K562 (cell line): ENCODE measurements at regions not wholly inside any gene's neighbourhood (a gene's known extent, or its start where the extent isn't known, plus 50 kb on each side); places are given as distances from the start of the nearest gene placed in this dataset.

Experiments
- ATAC-seq: fragments of 200-7000 bp; cut with Tn5 transposase; 3 replicates; pipeline ENCODE4 v1.9.1; 2020; ENCODE audit warnings: moderate library complexity
- BruUV-seq: library from RNA; stranded (reverse); fragments of 400-500 nt; replicated peaks from 2 replicates; lab custom pipeline; 2021; lab: Mats Ljungman, UMichigan
- CTCF ChIA-PET: fragments of 300-600 bp; formaldehyde crosslinking; extraction: SDS; loops from one replicate; lab custom pipeline; 2021; ENCODE audit warnings: low intra/inter-chr PET ratio; lab: Yijun Ruan, JAX
- POLR2A ChIA-PET: fragments of 300-600, 350-650 bp; sonication (Branson Sonifier 250); formaldehyde crosslinking; extraction: SDS; loops from one replicate; lab custom pipeline; 2021; ENCODE audit warnings: antibody characterized with exemption, inconsistent platforms; lab: Yijun Ruan, JAX
- DNase-seq, 4 experiments: peaks; one replicate each; pipeline versions ENCODE4 v3.0.0 to v3.0.0-alpha.2; 2011 to 2018; ENCODE audit warnings: low spot score in 3 of 4, mixed read lengths in 3 of 4; ENCODE audit errors: extremely low read depth in 1 of 4
- FAIRE-seq: peaks from 2 replicates; lab custom pipeline; 2011; peaks lifted over from hg19 to GRCh38; lab: Jason Lieb, UNC
- H2AFZ ChIP-seq: 2 replicates; pipeline ENCODE4 v1.6.0; 2011; ENCODE audit warnings: low read depth, low read length, control low read depth, inconsistent platforms
- H3K27ac ChIP-seq: fragments of 200-600 bp; 3 replicates; pipeline ENCODE4 v1.8.0; 2011; ENCODE audit warnings: low read depth, mild to moderate bottlenecking, control low read depth, inconsistent platforms, low read length, moderate library complexity, mixed read lengths; ENCODE audit errors: extremely low read depth
- H3K27me3 ChIP-seq, 2 experiments: fragments of 300-600 bp in 1 of 2; 2 replicates in 1 of 2; 3 replicates in 1 of 2; pipeline versions ENCODE4 v1.6.0 to v1.8.0; 2011; ENCODE audit warnings: inconsistent platforms in 2 of 2, low read length in 2 of 2, mild to moderate bottlenecking in 1 of 2, mixed read lengths in 1 of 2, moderate library complexity in 1 of 2; ENCODE audit not compliant: control insufficient read depth in 2 of 2, insufficient read depth in 2 of 2
- H3K36me3 ChIP-seq: fragments of 300-600 bp; 3 replicates; pipeline ENCODE4 v1.8.0; 2011; ENCODE audit warnings: mild to moderate bottlenecking, low read length, inconsistent platforms; ENCODE audit not compliant: control insufficient read depth, insufficient read depth
- H3K4me1 ChIP-seq, 2 experiments: fragments of 200-600 bp in 1 of 2; replicated peaks in 1 of 2; 2 replicates in 1 of 2; 3 replicates in 1 of 2; pipeline versions ENCODE4 v1.5.1 to v1.8.0; 2011; ENCODE audit warnings: inconsistent platforms in 2 of 2, low read length in 2 of 2, mild to moderate bottlenecking in 1 of 2, mixed read lengths in 1 of 2, moderate library complexity in 1 of 2; ENCODE audit not compliant: control insufficient read depth in 2 of 2, insufficient read depth in 2 of 2
- H3K4me2 ChIP-seq: 2 replicates; pipeline ENCODE4 v1.6.1; 2011; ENCODE audit warnings: low read length, control low read depth, inconsistent platforms, mixed read lengths; ENCODE audit not compliant: insufficient read depth
- H3K4me3 ChIP-seq: fragments of 200-600 bp; sonication (generic), shearing (Covaris generic); 2 replicates; pipeline ENCODE4 v1.5.1; 2016; ENCODE audit warnings: control low read depth, inconsistent platforms
- H3K79me2 ChIP-seq: fragments of 200-600 bp; 3 replicates; pipeline ENCODE4 v1.8.0; 2011; ENCODE audit warnings: low read length, inconsistent platforms; ENCODE audit not compliant: control insufficient read depth, insufficient read depth
- H3K9ac ChIP-seq, 2 experiments: 2 replicates each; pipeline versions ENCODE4 v1.6.0 to v1.6.1; 2011; ENCODE audit warnings: low read depth in 2 of 2, low read length in 2 of 2, control low read depth in 1 of 2, inconsistent platforms in 1 of 2, mild to moderate bottlenecking in 1 of 2, mixed read lengths in 1 of 2; ENCODE audit not compliant: insufficient read depth in 1 of 2
- H3K9me1 ChIP-seq: one replicate; pipeline ENCODE4 v1.6.0; 2011; ENCODE audit warnings: inconsistent platforms, mild to moderate bottlenecking, low read length, moderate library complexity; ENCODE audit not compliant: control insufficient read depth, insufficient read depth
- H3K9me3 ChIP-seq: replicated peaks from 2 replicates; pipeline ENCODE4 v1.5.1; 2011; ENCODE audit warnings: low read depth, low read length, inconsistent platforms; ENCODE audit not compliant: control insufficient read depth, insufficient read depth
- H4K20me1 ChIP-seq: replicated peaks from 2 replicates; pipeline ENCODE4 v1.6.1; 2011; ENCODE audit warnings: low read length, inconsistent platforms, mixed read lengths; ENCODE audit not compliant: control insufficient read depth, insufficient read depth
- IRF9 ChIP-seq: fragments of 450-650 bp; IDR thresholded peaks from 2 replicates; pipeline ENCODE4 v1.6.1; 2016; ENCODE audit warnings: missing biosample characterization, missing genetic modification characterization
- JUND ChIP-seq, 2 experiments: IDR thresholded peaks; 2 replicates in 1 of 2; 3 replicates in 1 of 2; pipeline ENCODE4 v1.6.1; 2011; ENCODE audit warnings: borderline replicate concordance in 2 of 2, low read depth in 2 of 2, low read length in 2 of 2, improper control_type of control experiment in 1 of 2, missing biosample characterization in 1 of 2, missing genetic modification characterization in 1 of 2, missing genetic modification reagents in 1 of 2
- ZNF41 ChIP-seq: fragments of 250-450 bp; sonication (Bioruptor Pico); conservative IDR thresholded peaks from 2 replicates; pipeline ENCODE4 v1.4.0; 2020; ENCODE audit warnings: mild to moderate bottlenecking
- ZSCAN32 ChIP-seq: fragments of 450-650 bp; formaldehyde crosslinking; IDR thresholded peaks from 2 replicates; pipeline ENCODE4 v1.4.0; 2020; ENCODE audit warnings: mild to moderate bottlenecking, moderate library complexity
- WGBS: fragments of 100-300 bp; shearing (Covaris generic); methylation state at CpG from one replicate; pipeline ENCODE4 v1.1.6; 2016; ENCODE audit warnings: low coverage, mixed read lengths; ENCODE audit not compliant: insufficient coverage; ENCODE audit errors: missing lambda C conversion rate; 5-methylcytosine and 5-hydroxymethylcytosine counted together
- in situ Hi-C: fragments of 300-500 bp; cut with MboI; formaldehyde crosslinking; loops from 4 replicates; pipeline ENCODE4 v1.15.0; 2018; ENCODE audit warnings: inconsistent platforms, mixed read lengths
- intact Hi-C: fragments of 100-400 bp; cut with micrococcal nuclease; formaldehyde crosslinking; loops from 2 replicates; pipeline ENCODE4 v1.14.2; 2022
- TF ChIP-seq, protein P1 (sequence below): IDR thresholded peaks from 2 replicates; pipeline ENCODE4 v1.6.1; 2012; ENCODE audit warnings: low read depth, low read length, improper control_type of control experiment, borderline replicate concordance

- Histone ChIP-seq H3K27ac (no peak overlapping the region), H2AFZ (no peak overlapping the region), H3K27me3 (no peaks in the 10 kb centered on the region), H3K9me1 (no peaks in the 10 kb centered on the region), H3K79me2 (no peaks in the 10 kb centered on the region), H3K9me3 (no peaks in the 10 kb centered on the region), H3K36me3 (no peaks in the 10 kb centered on the region), H4K20me1 (no peaks in the 10 kb centered on the region), H3K9ac (no peak overlapping the region), H3K4me1 (peaks cover 0 to 16% of the 10 kb centered on the region in 2 experiments; a peak in 2 of 5 replicates), H3K4me2 (no peak overlapping the region), H3K4me3 (no peak overlapping the region)
- 15% methylated on average over 2 of the region's 2 CpGs for WGBS
- ChIA-PET CTCF (interaction anchor here (0.6 kb wide), 1 partner anchor 77 kb away, joined by 3 read pairs; no protein-coding TSS in a partner anchor), POLR2A (interaction anchor here (0.6 kb wide), 2 partner anchors 223 to 425 kb away, joined by 3 to 4 read pairs; no protein-coding TSS in a partner anchor)
- no TSS peak for BruUV-seq
- intact Hi-C loops = no loop called here
- DNase-seq (no peak), ATAC-seq (no peak), FAIRE-seq (no peak)
- TF ChIP-seq IRF9 (tag) (no peak), ZNF41 (CRISPR knock-in tag) (0 out of 2 replicates have a peak, but pooled peaks have one; percentile 72), JUND (IDR thresholded peaks at IDR 0.05; ENCODE audit: borderline replicate concordance, low read depth, low read length) (0 out of 2 replicates have a peak, but pooled peaks have one; percentile 17), JUND (tag; IDR thresholded peaks at IDR 0.05; ENCODE audit: borderline replicate concordance, low read depth, low read length) (no peak), ZSCAN32 (CRISPR knock-in tag) (0 out of 2 replicates have a peak, but pooled peaks have one; percentile 27)
- TF ChIP-seq, protein P1, sequence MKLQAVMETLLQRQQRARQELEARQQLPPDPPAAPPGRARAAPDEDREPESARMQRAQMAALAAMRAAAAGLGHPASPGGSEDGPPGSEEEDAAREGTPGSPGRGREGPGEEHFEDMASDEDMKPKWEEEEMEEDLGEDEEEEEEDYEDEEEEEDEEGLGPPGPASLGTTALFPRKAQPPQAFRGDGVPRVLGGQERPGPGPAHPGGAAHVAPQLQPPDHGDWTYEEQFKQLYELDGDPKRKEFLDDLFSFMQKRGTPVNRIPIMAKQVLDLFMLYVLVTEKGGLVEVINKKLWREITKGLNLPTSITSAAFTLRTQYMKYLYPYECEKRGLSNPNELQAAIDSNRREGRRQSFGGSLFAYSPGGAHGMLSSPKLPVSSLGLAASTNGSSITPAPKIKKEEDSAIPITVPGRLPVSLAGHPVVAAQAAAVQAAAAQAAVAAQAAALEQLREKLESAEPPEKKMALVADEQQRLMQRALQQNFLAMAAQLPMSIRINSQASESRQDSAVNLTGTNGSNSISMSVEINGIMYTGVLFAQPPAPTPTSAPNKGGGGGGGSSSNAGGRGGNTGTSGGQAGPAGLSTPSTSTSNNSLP = no peak
- in situ Hi-C loops = no loop called here
Observed at GRCh38 chr21:35384375-35384774, 335.3 kb upstream of the RUNX1 start.
